HG03175 (cell line): ENCODE measurements at regions not wholly inside any gene's neighbourhood (a gene's known extent, or its start where the extent isn't known, plus 50 kb on each side); places are given as distances from the start of the nearest gene placed in this dataset.

Experiments used
- ATAC-seq: cut with Tn5 transposase; IDR thresholded peaks from one replicate; pipeline ENCODE4 v1.9.1; 2021; ENCODE audit warnings: mild to moderate bottlenecking, moderate library complexity; ENCODE audit not compliant: unreplicated experiment

GRCh38 chr20:24077145-24077544 is 88.6 kb upstream of the GGTLC1 start:
- no peak for ATAC-seq

GRCh38 chr20:24070679-24071078 is 82.1 kb upstream of the GGTLC1 start:
- no peak for ATAC-seq

GRCh38 chr20:24066076-24066700 is 77.6 kb upstream of the GGTLC1 start:
- no peak for ATAC-seq

- no peak for ATAC-seq
Measured at GRCh38 chr20:24064915-24065314, 76.3 kb upstream of the GGTLC1 start.

GRCh38 chr20:24064092-24064491 is 75.5 kb upstream of the GGTLC1 start:
- ATAC-seq: no peak

- ATAC-seq: no peak
Measured at GRCh38 chr20:24063100-24063499, 74.5 kb upstream of the GGTLC1 start.

- ATAC-seq: no peak
Measured at GRCh38 chr20:24060851-24061590, 72.4 kb upstream of the GGTLC1 start.

GRCh38 chr20:24059174-24059573 is 70.6 kb upstream of the GGTLC1 start:
- no peak for ATAC-seq

- ATAC-seq: no peak
Measured at GRCh38 chr20:24056491-24056890, 67.9 kb upstream of the GGTLC1 start.

- ATAC-seq: no peak
Measured at GRCh38 chr20:24052599-24053275, 64.2 kb upstream of the GGTLC1 start.

GRCh38 chr20:24051160-24051559 is 62.6 kb upstream of the GGTLC1 start:
- no peak for ATAC-seq

GRCh38 chr20:24050119-24050518 is 61.5 kb upstream of the GGTLC1 start:
- ATAC-seq: no peak

- no peak for ATAC-seq
Measured at GRCh38 chr20:24049081-24049480, 60.5 kb upstream of the GGTLC1 start.

- no peak for ATAC-seq
Measured at GRCh38 chr20:24048024-24048611, 59.5 kb upstream of the GGTLC1 start.

GRCh38 chr20:24046888-24047287 is 58.3 kb upstream of the GGTLC1 start:
- no peak for ATAC-seq

GRCh38 chr20:24045621-24046318 is 57.2 kb upstream of the GGTLC1 start:
- ATAC-seq: no peak

GRCh38 chr20:24043294-24043693 is 54.7 kb upstream of the GGTLC1 start:
- no peak for ATAC-seq

GRCh38 chr20:24042646-24043045 is 54.1 kb upstream of the GGTLC1 start:
- no peak for ATAC-seq

GRCh38 chr20:24040896-24041459 is 52.4 kb upstream of the GGTLC1 start:
- ATAC-seq: no peak

GRCh38 chr20:24039196-24039595 is 50.6 kb upstream of the GGTLC1 start:
- no peak for ATAC-seq
